ENCODE measurements at regions not wholly inside any gene's neighbourhood (a gene's known extent, or its start where the extent isn't known, plus 50 kb on each side); places are given as distances from the start of the nearest gene placed in this dataset.

- TF ChIP-seq REST (IDR thresholded peaks at IDR 0.05; ENCODE audit: low read depth) (no peak), CTCF (IDR thresholded peaks at IDR 0.05 in 2 of 3, conservative IDR thresholded peaks at IDR 0.05 in 1 of 3; ENCODE audit: borderline replicate concordance in 1 of 3, insufficient read depth in 1 of 3, low read depth in 2 of 3, low read length in 2 of 3) (no peak)
These were observed 60.2 kb upstream of the PDE3B start (continued) for GRCh38 chr11:14583252-14584034.

- Histone ChIP-seq H3K4me3 (replicated peaks in 1 of 2; ENCODE audit: low read depth in 1 of 2, low read length in 2 of 2) (no peak overlapping the region), H3K36me3 (ENCODE audit: control insufficient read depth in 1 of 2, insufficient read depth in 2 of 2, low read length in 2 of 2) (no peaks in the 10 kb centered on the region), H3K9me3 (ENCODE audit: control insufficient read depth in 1 of 2, insufficient read depth in 1 of 2, low read depth in 1 of 2, low read length in 2 of 2) (no peaks in the 10 kb centered on the region), H3K9me2 (ENCODE audit: insufficient read depth) (no peaks in the 10 kb centered on the region), H3K27ac (ENCODE audit: low read depth, low read length) (no peak overlapping the region), H3K9ac (ENCODE audit: low read length) (no peak overlapping the region), H2AFZ (ENCODE audit: low read depth, low read length, poor library complexity, severe bottlenecking) (no peak overlapping the region), H3K27me3 (ENCODE audit: insufficient read depth, low read length) (no peaks in the 10 kb centered on the region), H3K79me2 (ENCODE audit: insufficient read depth, low read length) (no peaks in the 10 kb centered on the region), H3K4me2 (ENCODE audit: low read length) (no peak overlapping the region), H4K20me1 (ENCODE audit: insufficient read depth) (no peaks in the 10 kb centered on the region), H3K4me1 (ENCODE audit: control insufficient read depth in 1 of 2, insufficient read depth in 2 of 2, low read length in 2 of 2) (peaks cover 0 to 4% of the 10 kb centered on the region in 2 experiments; a peak in 1 of 4 replicates)
- no peak for ATAC-seq
- intact Hi-C loops (cut with micrococcal nuclease): no loop called here
- RAD21 ChIA-PET (ENCODE audit: low non-redundant PET in 1 of 2, low total read pairs in 2 of 2, uncharacterized antibody in 2 of 2, unreplicated experiment in 2 of 2): no interaction called here
- no peak for TF ChIP-seq CEBPB (IDR thresholded peaks at IDR 0.05; ENCODE audit: low read depth)
- TF ChIP-seq EZH2 (IDR thresholded peaks at IDR 0.05): no peak
- TF ChIP-seq CTCF (IDR thresholded peaks at IDR 0.05 in 2 of 3, conservative IDR thresholded peaks at IDR 0.05 in 1 of 3; ENCODE audit: borderline replicate concordance in 1 of 3, insufficient read depth in 1 of 3, low read depth in 2 of 3, low read length in 2 of 3): no peak
- TF ChIP-seq RAD21 (IDR thresholded peaks at IDR 0.05; ENCODE audit: low read depth): no peak
- no peak for TF ChIP-seq FOSL1 (IDR thresholded peaks at IDR 0.05; ENCODE audit: low read depth)
- TF ChIP-seq ZFX (IDR thresholded peaks at IDR 0.05): no peak
- DNase-seq (ENCODE audit: low read depth, low spot score): no peak
- CTCF ChIA-PET: no interaction called here
- BruUV-seq (replicated peaks): no TSS peak
- POLR2A ChIA-PET: no interaction called here
These were observed 59.6 kb upstream of the PDE3B start for GRCh38 chr11:14584035-14584363.

Data from HCT116 (cell line).